ENCODE measurements at regions not wholly inside any gene's neighbourhood (a gene's known extent, or its start where the extent isn't known, plus 50 kb on each side); places are given as distances from the start of the nearest gene placed in this dataset.
"Not testable (repeated sequence)": the region's sequence is repeated elsewhere in the genome, so short reads cannot be mapped to it uniquely, and the experiment has no call there.

DNA sequence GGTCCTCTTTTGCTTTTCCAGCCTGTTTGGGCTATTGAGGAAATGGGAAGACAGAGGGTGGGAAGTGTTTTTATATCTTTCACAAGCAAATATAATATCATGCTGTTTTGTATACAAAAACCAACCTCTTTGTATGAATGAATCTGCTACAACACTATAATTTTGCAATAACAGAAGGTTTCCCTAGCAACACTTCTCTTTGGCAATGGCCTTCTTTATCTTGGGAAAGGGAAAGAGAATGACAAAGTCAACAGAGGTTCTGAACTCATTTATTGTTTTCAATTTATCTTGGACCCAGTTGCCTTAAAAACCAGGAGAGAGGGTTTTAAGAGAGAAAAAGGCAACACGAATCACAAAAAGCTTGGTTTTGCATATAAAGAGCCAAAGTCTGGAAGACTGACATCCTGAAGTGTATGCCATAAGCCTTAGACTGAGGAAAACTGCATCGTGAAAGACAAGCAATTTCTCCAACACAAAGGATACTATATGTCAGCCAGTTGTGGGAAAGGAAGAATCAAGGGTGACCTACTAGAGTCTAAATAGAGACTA lies 121.8 kb upstream of the FAM241A start:
- H3K4me3 ChIP-seq (ENCODE audit: low read depth, low read length): no peak overlapping the region
- TF ChIP-seq, protein P1, sequence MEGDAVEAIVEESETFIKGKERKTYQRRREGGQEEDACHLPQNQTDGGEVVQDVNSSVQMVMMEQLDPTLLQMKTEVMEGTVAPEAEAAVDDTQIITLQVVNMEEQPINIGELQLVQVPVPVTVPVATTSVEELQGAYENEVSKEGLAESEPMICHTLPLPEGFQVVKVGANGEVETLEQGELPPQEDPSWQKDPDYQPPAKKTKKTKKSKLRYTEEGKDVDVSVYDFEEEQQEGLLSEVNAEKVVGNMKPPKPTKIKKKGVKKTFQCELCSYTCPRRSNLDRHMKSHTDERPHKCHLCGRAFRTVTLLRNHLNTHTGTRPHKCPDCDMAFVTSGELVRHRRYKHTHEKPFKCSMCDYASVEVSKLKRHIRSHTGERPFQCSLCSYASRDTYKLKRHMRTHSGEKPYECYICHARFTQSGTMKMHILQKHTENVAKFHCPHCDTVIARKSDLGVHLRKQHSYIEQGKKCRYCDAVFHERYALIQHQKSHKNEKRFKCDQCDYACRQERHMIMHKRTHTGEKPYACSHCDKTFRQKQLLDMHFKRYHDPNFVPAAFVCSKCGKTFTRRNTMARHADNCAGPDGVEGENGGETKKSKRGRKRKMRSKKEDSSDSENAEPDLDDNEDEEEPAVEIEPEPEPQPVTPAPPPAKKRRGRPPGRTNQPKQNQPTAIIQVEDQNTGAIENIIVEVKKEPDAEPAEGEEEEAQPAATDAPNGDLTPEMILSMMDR (IDR thresholded peaks at IDR 0.05; ENCODE audit: low read depth, low read length): no peak

DNA sequence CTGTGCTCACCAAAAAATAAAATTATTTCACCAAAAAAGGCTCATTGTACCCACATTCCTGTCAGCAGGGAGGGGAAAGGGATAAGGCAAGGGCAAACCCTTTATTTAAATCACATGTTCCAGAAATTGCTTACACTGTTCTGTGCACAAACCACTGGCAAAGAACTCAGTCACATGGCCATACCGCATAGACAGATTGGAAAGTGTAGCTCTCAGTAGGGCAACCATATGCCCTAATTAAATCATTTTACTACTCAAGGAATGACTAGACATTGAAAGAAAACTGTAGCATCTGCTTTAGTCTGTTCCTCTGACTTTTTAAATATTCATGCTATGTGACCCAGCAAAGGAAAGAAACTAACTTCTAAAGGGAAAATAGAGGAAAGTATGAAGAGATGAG lies 119.2 kb upstream of the FAM241A start:
- H3K4me3 ChIP-seq (ENCODE audit: low read depth, low read length): no peak overlapping the region
- TF ChIP-seq, protein P1 (IDR thresholded peaks at IDR 0.05; ENCODE audit: low read depth, low read length): no peak

DNA sequence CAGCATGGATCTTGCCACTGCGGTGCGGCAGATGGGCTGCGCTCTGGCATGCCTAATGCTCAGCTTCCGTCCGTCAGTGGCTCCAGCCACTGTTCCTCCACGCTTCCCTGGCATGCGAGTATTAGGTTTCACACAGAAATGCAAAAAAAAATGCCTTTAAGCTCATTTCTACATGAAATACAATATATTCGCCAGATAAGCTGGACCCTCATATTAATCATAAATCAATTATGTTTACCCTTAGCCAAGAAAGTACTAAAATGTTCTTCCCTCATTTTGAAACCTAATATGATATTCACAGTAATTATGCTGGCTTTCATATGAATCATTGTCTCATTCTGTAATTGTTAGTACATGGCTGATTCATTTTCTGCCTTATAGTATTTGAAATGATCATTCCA lies 115.5 kb upstream of the FAM241A start:
- no peak overlapping the region for H3K4me3 ChIP-seq (ENCODE audit: low read depth, low read length)
- TF ChIP-seq, protein P1 (IDR thresholded peaks at IDR 0.05; ENCODE audit: low read depth, low read length): no peak

DNA sequence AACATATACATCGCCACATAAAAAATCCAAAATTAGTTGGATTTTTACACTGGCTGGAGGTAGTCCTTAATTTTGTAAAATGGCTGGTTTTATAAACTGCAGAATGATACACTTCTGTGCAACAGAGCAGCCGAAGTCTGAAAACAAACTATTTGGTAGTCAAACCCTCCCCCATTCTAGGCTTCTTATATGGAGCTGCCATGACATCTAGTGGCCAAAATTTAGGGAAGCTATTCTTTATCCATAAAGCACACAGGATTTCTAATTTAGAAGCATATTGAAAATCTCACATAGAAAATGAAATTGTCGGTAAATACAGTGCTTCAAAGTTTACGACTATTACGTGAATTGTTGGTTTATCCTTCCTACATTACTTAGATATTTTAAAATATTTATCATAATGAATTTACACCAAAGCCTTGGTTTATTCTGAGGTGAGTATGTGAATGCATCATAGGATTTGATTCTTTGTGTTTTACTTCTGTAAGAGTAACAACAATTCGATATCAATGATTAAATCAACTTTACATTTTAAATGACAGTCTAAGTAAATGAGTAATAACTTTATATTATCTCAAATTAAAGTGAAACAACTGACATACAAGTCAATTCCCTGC lies 113.4 kb upstream of the FAM241A start:
- H3K4me3 ChIP-seq (ENCODE audit: low read depth, low read length): no peak overlapping the region
- TF ChIP-seq, protein P1 (IDR thresholded peaks at IDR 0.05; ENCODE audit: low read depth, low read length): no peak

DNA sequence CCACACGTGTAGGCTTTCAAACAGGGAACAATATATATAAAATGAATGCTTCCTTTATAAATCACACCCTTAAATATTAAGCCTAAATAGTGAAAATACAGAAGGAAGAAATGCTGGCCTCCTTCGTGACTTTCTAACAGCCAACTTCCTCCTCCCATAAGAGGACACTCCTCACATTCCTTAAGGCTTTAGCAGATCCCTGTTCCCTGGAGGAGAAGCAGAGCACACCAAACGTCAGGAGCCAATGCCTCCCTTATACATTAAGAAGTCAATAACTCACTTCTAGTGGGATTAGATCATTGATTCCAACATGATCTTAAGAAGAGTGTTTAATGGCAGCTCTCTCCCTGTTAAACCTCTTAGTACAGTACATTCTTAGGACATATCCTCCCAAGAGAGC lies 108.4 kb upstream of the FAM241A start:
- no peak overlapping the region for H3K4me3 ChIP-seq (ENCODE audit: low read depth, low read length)
- TF ChIP-seq, protein P1 (IDR thresholded peaks at IDR 0.05; ENCODE audit: low read depth, low read length): no peak

DNA sequence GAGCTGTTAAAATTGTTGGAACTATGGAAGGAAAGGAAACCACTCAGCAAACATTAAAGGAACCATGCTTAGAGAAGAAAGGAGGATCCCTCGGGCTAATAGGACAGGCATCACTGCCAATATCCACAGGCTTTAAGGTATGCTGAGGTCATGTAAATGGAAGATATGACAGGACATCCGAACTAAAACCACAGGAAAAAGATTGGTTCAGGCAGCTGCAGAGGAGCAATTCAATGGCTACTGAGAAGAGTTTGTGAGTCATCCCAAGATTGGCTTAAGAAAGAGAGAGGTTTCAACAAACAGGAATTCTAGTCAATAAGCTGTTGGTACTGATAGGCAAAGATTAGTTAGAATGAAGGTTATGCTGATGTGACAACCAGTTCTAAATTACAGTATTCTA lies 106.4 kb upstream of the FAM241A start:
- TF ChIP-seq, protein P1 (IDR thresholded peaks at IDR 0.05; ENCODE audit: low read depth, low read length): no peak
- H3K4me3 ChIP-seq (ENCODE audit: low read depth, low read length): no peak overlapping the region

DNA sequence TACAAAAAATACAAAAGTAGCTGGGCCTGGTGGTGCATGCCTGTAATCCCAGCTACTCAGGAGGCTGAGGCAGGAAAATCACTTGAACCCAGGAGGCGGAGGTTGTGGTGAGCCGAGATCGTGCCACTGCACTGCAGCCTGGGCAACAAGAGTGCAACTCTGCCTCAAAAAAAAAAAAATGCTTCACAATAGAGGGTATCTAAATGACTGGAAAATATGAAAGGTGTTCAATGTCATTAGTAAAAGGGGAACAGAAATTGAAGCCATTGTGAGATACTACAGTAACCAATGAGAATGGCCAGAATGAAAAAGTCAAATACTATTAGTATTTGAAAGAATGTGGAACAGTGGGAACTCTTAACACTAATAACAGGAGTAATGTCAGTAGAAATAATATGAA lies 96.1 kb upstream of the FAM241A start:
- not testable (repeated sequence) for H3K4me3 ChIP-seq (ENCODE audit: low read depth, low read length)

DNA sequence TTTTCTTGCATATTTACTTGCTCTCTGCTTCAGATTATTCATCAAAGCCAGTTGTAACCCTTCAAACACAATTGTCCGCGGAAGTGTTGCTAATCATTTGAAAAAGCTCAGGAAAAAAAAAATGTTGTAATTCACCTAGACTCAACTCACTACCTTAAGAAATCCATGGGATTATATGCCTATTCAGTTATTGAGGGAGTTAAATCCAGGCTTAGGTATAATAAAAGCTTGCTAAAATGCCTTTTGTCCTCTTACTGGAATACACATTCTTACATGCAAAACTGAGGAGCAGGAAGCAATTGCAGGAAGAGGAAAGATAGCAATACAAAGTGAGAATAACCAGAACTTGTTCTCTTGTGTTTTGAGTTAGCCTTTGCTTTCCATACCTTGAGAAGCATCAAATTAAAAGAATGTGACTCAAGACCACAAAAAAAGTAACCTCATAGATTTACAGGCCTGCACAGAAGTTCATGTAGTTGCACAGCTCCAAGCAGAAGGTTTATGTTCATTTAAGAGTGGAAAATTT lies 91.4 kb upstream of the FAM241A start:
- TF ChIP-seq, protein P1 (IDR thresholded peaks at IDR 0.05; ENCODE audit: low read depth, low read length): no peak
- no peak overlapping the region for H3K4me3 ChIP-seq (ENCODE audit: low read depth, low read length)
